ENCODE measurements at regions not wholly inside any gene's neighbourhood (a gene's known extent, or its start where the extent isn't known, plus 50 kb on each side); places are given as distances from the start of the nearest gene placed in this dataset.
"Not testable (repeated sequence)": the region's sequence is repeated elsewhere in the genome, so short reads cannot be mapped to it uniquely, and the experiment has no call there.

DNA sequence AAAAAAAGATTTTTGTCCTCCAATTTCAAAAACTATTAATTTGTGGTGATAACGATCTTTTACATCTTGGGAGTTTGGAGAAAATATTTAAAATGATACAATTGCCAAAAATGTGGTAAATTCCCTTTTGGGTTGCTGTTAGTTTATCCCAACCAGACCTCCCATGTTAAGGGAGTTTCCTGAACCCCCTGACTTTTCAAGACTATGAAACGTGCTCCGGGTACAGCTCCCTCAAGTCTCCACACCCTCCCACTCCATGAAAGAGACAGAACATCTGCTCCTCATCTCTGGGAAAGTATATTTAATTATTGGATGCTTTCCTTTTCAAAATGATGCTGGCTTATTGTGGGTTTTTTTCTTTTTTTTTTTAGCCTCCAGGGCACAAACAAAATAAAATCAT lies 534.6 kb upstream of the NRP1 start:
- TF ChIP-seq, protein P1, sequence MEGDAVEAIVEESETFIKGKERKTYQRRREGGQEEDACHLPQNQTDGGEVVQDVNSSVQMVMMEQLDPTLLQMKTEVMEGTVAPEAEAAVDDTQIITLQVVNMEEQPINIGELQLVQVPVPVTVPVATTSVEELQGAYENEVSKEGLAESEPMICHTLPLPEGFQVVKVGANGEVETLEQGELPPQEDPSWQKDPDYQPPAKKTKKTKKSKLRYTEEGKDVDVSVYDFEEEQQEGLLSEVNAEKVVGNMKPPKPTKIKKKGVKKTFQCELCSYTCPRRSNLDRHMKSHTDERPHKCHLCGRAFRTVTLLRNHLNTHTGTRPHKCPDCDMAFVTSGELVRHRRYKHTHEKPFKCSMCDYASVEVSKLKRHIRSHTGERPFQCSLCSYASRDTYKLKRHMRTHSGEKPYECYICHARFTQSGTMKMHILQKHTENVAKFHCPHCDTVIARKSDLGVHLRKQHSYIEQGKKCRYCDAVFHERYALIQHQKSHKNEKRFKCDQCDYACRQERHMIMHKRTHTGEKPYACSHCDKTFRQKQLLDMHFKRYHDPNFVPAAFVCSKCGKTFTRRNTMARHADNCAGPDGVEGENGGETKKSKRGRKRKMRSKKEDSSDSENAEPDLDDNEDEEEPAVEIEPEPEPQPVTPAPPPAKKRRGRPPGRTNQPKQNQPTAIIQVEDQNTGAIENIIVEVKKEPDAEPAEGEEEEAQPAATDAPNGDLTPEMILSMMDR (IDR thresholded peaks at IDR 0.05; ENCODE audit: low read depth, low read length, missing control alignments), result no peak
- H3K4me3 ChIP-seq (ENCODE audit: low read depth, low read length), result no peak overlapping the region
- no peak for DNase-seq (ENCODE audit: low read depth)

GRCh38 chr10:33867199-33867789 lies 532.8 kb upstream of the NRP1 start:
- not testable (repeated sequence) for DNase-seq (ENCODE audit: low read depth)

GRCh38 chr10:33863352-33863751 lies 528.9 kb upstream of the NRP1 start:
- H3K4me3 ChIP-seq (ENCODE audit: low read depth, low read length), result no peak overlapping the region
- DNase-seq (ENCODE audit: low read depth), result no peak
- TF ChIP-seq, protein P1 (IDR thresholded peaks at IDR 0.05; ENCODE audit: low read depth, low read length, missing control alignments), result no peak

More at GRCh38 chr10:33867199-33867789, 532.8 kb upstream of the NRP1 start:
- H3K4me3 ChIP-seq (ENCODE audit: low read depth, low read length), result not testable (repeated sequence)

DNA sequence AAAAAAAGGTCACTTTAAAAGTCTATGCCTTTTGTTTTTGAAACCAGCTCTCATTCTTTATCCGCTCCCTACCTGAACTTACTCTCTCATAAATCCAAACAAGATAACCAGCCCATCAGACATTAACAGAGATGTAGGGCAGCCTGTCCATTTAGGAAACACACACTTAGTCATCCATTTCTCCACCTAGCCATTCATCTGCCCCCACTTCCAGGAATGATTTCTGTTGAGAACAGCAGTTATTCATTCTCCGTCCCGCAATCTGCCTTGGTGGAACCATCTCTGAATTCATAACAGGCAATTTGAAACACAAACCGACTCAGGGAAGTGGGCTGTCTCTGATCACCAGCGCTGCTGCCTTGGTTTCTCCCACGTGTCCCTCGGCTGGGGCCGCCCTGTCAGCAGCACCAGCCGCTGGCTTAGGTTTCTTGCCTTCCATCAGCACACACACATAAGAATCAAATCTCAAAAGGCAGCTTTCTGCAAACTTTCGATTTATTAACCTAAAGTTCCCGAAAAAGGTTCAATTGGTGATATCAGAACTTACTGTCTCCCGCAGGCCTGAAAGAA lies 528.2 kb upstream of the NRP1 start:
- no peak overlapping the region for H3K4me3 ChIP-seq (ENCODE audit: low read depth, low read length)
- TF ChIP-seq, protein P1 (IDR thresholded peaks at IDR 0.05; ENCODE audit: low read depth, low read length, missing control alignments), result no peak

DNA sequence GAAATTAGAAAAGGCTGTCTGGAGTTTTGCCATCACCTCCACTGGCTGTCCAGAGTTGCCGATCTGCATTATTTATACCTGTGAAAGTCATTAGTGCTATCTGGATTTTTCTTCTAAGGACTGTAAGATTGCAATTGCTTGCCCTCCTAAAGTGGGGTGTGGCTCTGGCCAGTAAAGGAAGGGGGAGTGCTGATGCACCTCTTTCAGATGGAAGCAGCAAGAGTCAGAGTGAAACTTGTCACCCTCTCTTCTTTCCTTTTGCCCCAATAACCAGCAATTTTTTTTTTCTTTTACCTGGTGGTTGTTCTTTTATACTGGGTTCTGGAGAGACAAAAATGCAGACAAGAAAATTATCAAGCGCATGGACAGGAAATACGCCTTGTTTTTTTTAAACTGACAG lies 527.4 kb upstream of the NRP1 start:
- DNase-seq (ENCODE audit: low read depth), result no peak
- TF ChIP-seq, protein P1 (IDR thresholded peaks at IDR 0.05; ENCODE audit: low read depth, low read length, missing control alignments), result no peak
- no peak overlapping the region for H3K4me3 ChIP-seq (ENCODE audit: low read depth, low read length)

More for the DNA sequence above, 528.2 kb upstream of the NRP1 start:
- no peak for DNase-seq (ENCODE audit: low read depth)

GRCh38 chr10:33861016-33861704 lies 526.7 kb upstream of the NRP1 start:
- no peak overlapping the region for H3K4me3 ChIP-seq (ENCODE audit: low read depth, low read length)
- no peak for DNase-seq (ENCODE audit: low read depth)
- TF ChIP-seq, protein P1 (IDR thresholded peaks at IDR 0.05; ENCODE audit: low read depth, low read length, missing control alignments), result no peak

DNA sequence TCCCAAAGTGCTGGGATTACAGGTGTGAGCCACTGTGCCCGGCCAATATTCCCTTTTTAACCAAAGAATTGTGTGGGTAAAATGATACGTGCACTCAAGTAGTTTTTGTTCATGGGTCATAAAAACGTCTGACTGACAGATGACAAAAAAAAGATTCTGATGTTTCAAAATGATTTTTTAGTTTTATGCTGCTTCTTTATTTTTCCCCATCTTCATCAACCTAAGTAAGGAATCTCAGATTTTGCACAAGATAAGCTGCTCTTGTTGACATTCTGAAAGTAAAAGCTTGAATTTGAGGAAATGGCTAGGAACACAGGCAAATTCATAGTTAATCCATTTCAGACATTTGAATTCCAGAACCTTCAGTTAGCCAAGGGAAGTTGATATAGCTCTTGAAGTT lies 526.1 kb upstream of the NRP1 start:
- TF ChIP-seq, protein P1 (IDR thresholded peaks at IDR 0.05; ENCODE audit: low read depth, low read length, missing control alignments), result no peak
- H3K4me3 ChIP-seq (ENCODE audit: low read depth, low read length), result no peak overlapping the region
- DNase-seq (ENCODE audit: low read depth), result no peak
